Nephron (organoid): ENCODE measurements at regions not wholly inside any gene's neighbourhood (a gene's known extent, or its start where the extent isn't known, plus 50 kb on each side); places are given as distances from the start of the nearest gene placed in this dataset.
A peak's percentile ranks its signal among the peaks of the same experiment; 100 is the strongest.

Experiments
- H3K27ac Mint-ChIP-seq, 3 experiments: 2 replicates each; pipeline ENCODE4 v1.8.0; 2020; ENCODE audit warnings: mixed read lengths in 3 of 3, mild to moderate bottlenecking in 2 of 3, moderate library complexity in 1 of 3
- H3K27me3 Mint-ChIP-seq: 2 replicates; pipeline ENCODE4 v1.8.0; 2021; ENCODE audit warnings: low read depth, mild to moderate bottlenecking, moderate library complexity, mixed read lengths
- H3K36me3 Mint-ChIP-seq: 2 replicates; pipeline ENCODE4 v1.8.0; 2020; ENCODE audit warnings: low read depth, mixed read lengths
- H3K4me1 Mint-ChIP-seq: 2 replicates; pipeline ENCODE4 v1.8.0; 2020; ENCODE audit warnings: mixed read lengths
- H3K4me3 Mint-ChIP-seq, 3 experiments: 2 replicates each; pipeline ENCODE4 v1.8.0; 2020; ENCODE audit warnings: mild to moderate bottlenecking in 3 of 3, mixed read lengths in 3 of 3, moderate library complexity in 2 of 3
- H3K9me3 Mint-ChIP-seq: 2 replicates; pipeline ENCODE4 v1.8.0; 2020; ENCODE audit warnings: mixed read lengths
- TF ChIP-seq, protein P1 (sequence below), 3 experiments: fragments of 200-600 bp; sonication (generic); IDR thresholded peaks; one replicate each; pipeline ENCODE4 v1.5.0; 2021; ENCODE audit warnings: antibody characterized with exemption in 3 of 3; ENCODE audit not compliant: unreplicated experiment in 3 of 3

- Mint-ChIP-seq H3K9me3 (peaks cover 18% of the 10 kb centered on the region), H3K4me3 (no peak overlapping the region), H3K27me3 (peaks cover 7% of the 10 kb centered on the region), H3K36me3 (no peaks in the 10 kb centered on the region), H3K27ac (no peak overlapping the region), H3K4me1 (peaks cover 31% of the 10 kb centered on the region)
- TF ChIP-seq, protein P1, sequence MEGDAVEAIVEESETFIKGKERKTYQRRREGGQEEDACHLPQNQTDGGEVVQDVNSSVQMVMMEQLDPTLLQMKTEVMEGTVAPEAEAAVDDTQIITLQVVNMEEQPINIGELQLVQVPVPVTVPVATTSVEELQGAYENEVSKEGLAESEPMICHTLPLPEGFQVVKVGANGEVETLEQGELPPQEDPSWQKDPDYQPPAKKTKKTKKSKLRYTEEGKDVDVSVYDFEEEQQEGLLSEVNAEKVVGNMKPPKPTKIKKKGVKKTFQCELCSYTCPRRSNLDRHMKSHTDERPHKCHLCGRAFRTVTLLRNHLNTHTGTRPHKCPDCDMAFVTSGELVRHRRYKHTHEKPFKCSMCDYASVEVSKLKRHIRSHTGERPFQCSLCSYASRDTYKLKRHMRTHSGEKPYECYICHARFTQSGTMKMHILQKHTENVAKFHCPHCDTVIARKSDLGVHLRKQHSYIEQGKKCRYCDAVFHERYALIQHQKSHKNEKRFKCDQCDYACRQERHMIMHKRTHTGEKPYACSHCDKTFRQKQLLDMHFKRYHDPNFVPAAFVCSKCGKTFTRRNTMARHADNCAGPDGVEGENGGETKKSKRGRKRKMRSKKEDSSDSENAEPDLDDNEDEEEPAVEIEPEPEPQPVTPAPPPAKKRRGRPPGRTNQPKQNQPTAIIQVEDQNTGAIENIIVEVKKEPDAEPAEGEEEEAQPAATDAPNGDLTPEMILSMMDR (IDR thresholded peaks at IDR 0.05; ENCODE audit: unreplicated experiment in 3 of 3), result no peak
These were observed 94.9 kb downstream of the VCPKMT start for GRCh38 chr14:50021261-50022031.

- Mint-ChIP-seq H3K27ac (no peak overlapping the region), H3K36me3 (no peaks in the 10 kb centered on the region), H3K4me3 (no peak overlapping the region), H3K9me3 (peaks cover 18% of the 10 kb centered on the region), H3K27me3 (peaks cover 5% of the 10 kb centered on the region), H3K4me1 (peaks cover 31% of the 10 kb centered on the region)
- TF ChIP-seq, protein P1 (IDR thresholded peaks at IDR 0.05; ENCODE audit: unreplicated experiment in 3 of 3), result no peak
These were observed 93.7 kb downstream of the VCPKMT start for GRCh38 chr14:50022661-50023060.

- no peaks in the 10 kb centered on the region for H3K36me3 Mint-ChIP-seq
- TF ChIP-seq, protein P1 (IDR thresholded peaks at IDR 0.05; ENCODE audit: unreplicated experiment in 3 of 3), result no peak
- no peak overlapping the region for H3K4me3 Mint-ChIP-seq
- H3K4me1 Mint-ChIP-seq, result peaks cover 26% of the 10 kb centered on the region
- H3K9me3 Mint-ChIP-seq, result peaks cover 18% of the 10 kb centered on the region
- H3K27ac Mint-ChIP-seq, result peak overlapping the region in 2 of 3 experiments; percentile 57 to 63
- peaks cover 3% of the 10 kb centered on the region for H3K27me3 Mint-ChIP-seq
These were observed 92.5 kb downstream of the VCPKMT start for GRCh38 chr14:50023671-50024490.

DNA sequence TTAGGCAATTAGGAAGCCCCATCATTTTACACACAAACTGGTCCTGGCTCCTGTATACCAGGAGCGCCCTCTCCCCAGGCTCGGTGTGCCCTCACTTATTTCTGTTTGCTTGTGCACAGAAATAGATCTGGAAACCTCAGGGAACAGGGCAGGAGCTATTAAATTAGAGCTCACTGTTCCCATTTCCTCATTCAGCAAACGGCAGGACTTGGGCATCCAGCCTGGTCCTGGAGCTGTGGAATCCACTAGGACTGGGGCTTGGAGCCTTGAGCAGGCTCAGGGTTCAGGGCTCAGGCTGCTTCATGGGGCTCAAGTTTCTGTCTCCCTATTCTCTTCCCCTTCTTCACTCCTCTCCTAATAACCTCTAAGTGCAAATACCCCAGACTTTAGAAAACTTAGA lies 91.3 kb downstream of the VCPKMT start:
- peaks cover 3% of the 10 kb centered on the region for H3K27me3 Mint-ChIP-seq

DNA sequence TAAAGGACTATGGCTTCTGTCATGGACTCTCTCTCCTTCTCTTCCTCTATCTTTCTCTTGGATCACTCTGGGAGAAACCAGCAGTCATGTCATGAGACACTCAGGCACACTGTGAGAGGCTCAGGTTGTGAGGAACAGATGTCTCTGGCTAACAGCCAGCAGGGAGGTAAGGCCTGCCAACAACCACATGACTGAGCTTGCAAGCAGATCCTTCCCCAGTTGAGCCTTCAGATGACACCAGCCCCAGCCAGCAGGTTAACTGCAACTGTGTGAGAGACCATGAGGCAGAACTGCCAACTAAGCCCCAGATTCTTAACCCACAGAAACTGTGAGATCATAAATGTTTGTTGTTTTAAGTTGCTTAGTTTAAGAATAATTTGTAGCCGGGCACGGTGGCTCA lies 90.6 kb downstream of the VCPKMT start:
- TF ChIP-seq, protein P1 (IDR thresholded peaks at IDR 0.05; ENCODE audit: unreplicated experiment in 3 of 3), result no peak
- H3K27me3 Mint-ChIP-seq, result peaks cover 3% of the 10 kb centered on the region
- no peaks in the 10 kb centered on the region for H3K36me3 Mint-ChIP-seq
- H3K4me3 Mint-ChIP-seq, result no peak overlapping the region
- no peak overlapping the region for H3K27ac Mint-ChIP-seq
- peaks cover 11% of the 10 kb centered on the region for H3K9me3 Mint-ChIP-seq
- peaks cover 24% of the 10 kb centered on the region for H3K4me1 Mint-ChIP-seq

More for the DNA sequence above, 91.3 kb downstream of the VCPKMT start:
- H3K9me3 Mint-ChIP-seq, result peaks cover 15% of the 10 kb centered on the region
- peaks cover 24% of the 10 kb centered on the region for H3K4me1 Mint-ChIP-seq
- H3K36me3 Mint-ChIP-seq, result no peaks in the 10 kb centered on the region
- H3K4me3 Mint-ChIP-seq, result no peak overlapping the region
- no peak overlapping the region for H3K27ac Mint-ChIP-seq
- TF ChIP-seq, protein P1 (IDR thresholded peaks at IDR 0.05; ENCODE audit: unreplicated experiment in 3 of 3), result no peak
